Stomach (tissue), 4 donors: ENCODE measurements at regions not wholly inside any gene's neighbourhood (a gene's known extent, or its start where the extent isn't known, plus 50 kb on each side); places are given as distances from the start of the nearest gene placed in this dataset.

Experiments
- CTCF ChIP-seq, 7 experiments: fragments of 450-650 bp in 4 of 7; fragments of 200-600 bp in 3 of 7; sonication (generic) in 3 of 7; IDR thresholded peaks; one replicate each; pipeline ENCODE4 v1.5.1; 2016 to 2019; ENCODE audit warnings: antibody characterized with exemption in 7 of 7, control low read depth in 2 of 7, mild to moderate bottlenecking in 1 of 7
- POLR2A ChIP-seq, 4 donors: fragments of 450-650 bp; IDR thresholded peaks; one replicate each; pipeline ENCODE4 v1.6.1; 2016; ENCODE audit warnings: antibody characterized with exemption in 4 of 4, control low read depth in 2 of 4, mild to moderate bottlenecking in 1 of 4, moderate library complexity in 1 of 4

- TF ChIP-seq CTCF (IDR thresholded peaks at IDR 0.05) (no peak), POLR2A (IDR thresholded peaks at IDR 0.05) (no peak)
These were observed 114.8 kb upstream of the MAP9 start for GRCh38 chr4:155491336-155492120.
